ENCODE measurements at regions not wholly inside any gene's neighbourhood (a gene's known extent, or its start where the extent isn't known, plus 50 kb on each side); places are given as distances from the start of the nearest gene placed in this dataset.

- TF ChIP-seq, protein P1, sequence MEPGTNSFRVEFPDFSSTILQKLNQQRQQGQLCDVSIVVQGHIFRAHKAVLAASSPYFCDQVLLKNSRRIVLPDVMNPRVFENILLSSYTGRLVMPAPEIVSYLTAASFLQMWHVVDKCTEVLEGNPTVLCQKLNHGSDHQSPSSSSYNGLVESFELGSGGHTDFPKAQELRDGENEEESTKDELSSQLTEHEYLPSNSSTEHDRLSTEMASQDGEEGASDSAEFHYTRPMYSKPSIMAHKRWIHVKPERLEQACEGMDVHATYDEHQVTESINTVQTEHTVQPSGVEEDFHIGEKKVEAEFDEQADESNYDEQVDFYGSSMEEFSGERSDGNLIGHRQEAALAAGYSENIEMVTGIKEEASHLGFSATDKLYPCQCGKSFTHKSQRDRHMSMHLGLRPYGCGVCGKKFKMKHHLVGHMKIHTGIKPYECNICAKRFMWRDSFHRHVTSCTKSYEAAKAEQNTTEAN (CRISPR knock-in tag; IDR thresholded peaks at IDR 0.05) = no peak
- TF ChIP-seq NFATC4 (CRISPR knock-in tag; IDR thresholded peaks at IDR 0.05) (no peak), FOXP4 (CRISPR knock-in tag; IDR thresholded peaks at IDR 0.05) (no peak), RORB (CRISPR knock-in tag; IDR thresholded peaks at IDR 0.05) (no peak), SMAD4 (CRISPR knock-in tag; IDR thresholded peaks at IDR 0.05) (no peak), ZNF219 (CRISPR knock-in tag; IDR thresholded peaks at IDR 0.05; ENCODE audit: borderline replicate concordance) (no peak), CBFB (CRISPR knock-in tag; IDR thresholded peaks at IDR 0.05; ENCODE audit: low read depth) (no peak), JAZF1 (CRISPR knock-in tag; IDR thresholded peaks at IDR 0.05) (no peak), NFYB (CRISPR knock-in tag; conservative IDR thresholded peaks at IDR 0.05; ENCODE audit: low read depth) (no peak)
- TF ChIP-seq, protein P2, sequence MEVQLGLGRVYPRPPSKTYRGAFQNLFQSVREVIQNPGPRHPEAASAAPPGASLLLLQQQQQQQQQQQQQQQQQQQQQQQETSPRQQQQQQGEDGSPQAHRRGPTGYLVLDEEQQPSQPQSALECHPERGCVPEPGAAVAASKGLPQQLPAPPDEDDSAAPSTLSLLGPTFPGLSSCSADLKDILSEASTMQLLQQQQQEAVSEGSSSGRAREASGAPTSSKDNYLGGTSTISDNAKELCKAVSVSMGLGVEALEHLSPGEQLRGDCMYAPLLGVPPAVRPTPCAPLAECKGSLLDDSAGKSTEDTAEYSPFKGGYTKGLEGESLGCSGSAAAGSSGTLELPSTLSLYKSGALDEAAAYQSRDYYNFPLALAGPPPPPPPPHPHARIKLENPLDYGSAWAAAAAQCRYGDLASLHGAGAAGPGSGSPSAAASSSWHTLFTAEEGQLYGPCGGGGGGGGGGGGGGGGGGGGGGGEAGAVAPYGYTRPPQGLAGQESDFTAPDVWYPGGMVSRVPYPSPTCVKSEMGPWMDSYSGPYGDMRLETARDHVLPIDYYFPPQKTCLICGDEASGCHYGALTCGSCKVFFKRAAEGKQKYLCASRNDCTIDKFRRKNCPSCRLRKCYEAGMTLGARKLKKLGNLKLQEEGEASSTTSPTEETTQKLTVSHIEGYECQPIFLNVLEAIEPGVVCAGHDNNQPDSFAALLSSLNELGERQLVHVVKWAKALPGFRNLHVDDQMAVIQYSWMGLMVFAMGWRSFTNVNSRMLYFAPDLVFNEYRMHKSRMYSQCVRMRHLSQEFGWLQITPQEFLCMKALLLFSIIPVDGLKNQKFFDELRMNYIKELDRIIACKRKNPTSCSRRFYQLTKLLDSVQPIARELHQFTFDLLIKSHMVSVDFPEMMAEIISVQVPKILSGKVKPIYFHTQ (CRISPR knock-in tag; IDR thresholded peaks at IDR 0.05) = no peak
These were observed 140.4 kb downstream of the HDGFL1 start (continued) for GRCh38 chr6:22709803-22710202.

DNA sequence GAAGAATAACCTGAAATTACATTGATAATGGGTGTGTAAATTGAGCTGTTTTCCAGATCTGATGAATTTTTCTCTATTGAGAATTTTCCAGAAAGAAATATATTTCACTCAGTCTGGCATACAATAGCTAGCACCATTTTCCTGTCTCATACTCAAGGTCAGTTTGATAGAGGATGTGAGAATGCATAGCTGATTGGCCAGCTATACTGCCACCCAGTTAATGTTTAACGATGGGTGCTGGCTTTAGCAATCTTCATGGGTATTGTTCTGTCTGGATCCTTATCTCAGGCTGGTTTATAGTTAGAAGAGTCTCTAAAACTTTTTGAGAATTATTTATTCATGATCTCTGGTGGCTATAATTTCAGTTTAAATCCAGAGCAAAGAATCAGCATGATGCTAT, 147.4 kb downstream of the HDGFL1 start:
- Mint-ChIP-seq H3K4me3 (no peak overlapping the region), H3K27ac (no peak overlapping the region), H3K9me3 (peaks cover 1% of the 10 kb centered on the region), H3K27me3 (ENCODE audit: low read depth) (no peaks in the 10 kb centered on the region), H3K36me3 (no peaks in the 10 kb centered on the region), H3K4me1 (peaks cover 20% of the 10 kb centered on the region)
- no peak for ATAC-seq
- ChIA-PET CTCF (no interaction called here), POLR2A (no interaction called here)
- DNase-seq (ENCODE audit: low spot score) = no peak
- TF ChIP-seq ESRRA (CRISPR knock-in tag; IDR thresholded peaks at IDR 0.05; ENCODE audit: borderline replicate concordance) (no peak), SOX15 (CRISPR knock-in tag; IDR thresholded peaks at IDR 0.05) (no peak), ZNF416 (CRISPR knock-in tag; IDR thresholded peaks at IDR 0.05) (no peak), E2F1 (CRISPR knock-in tag; IDR thresholded peaks at IDR 0.05) (no peak), ATF1 (CRISPR knock-in tag; IDR thresholded peaks at IDR 0.05) (no peak), FOXK1 (CRISPR knock-in tag; IDR thresholded peaks at IDR 0.05) (no peak), JAZF1 (CRISPR knock-in tag; IDR thresholded peaks at IDR 0.05) (no peak), SMAD3 (CRISPR knock-in tag; IDR thresholded peaks at IDR 0.05; ENCODE audit: borderline replicate concordance) (no peak), ZNF317 (CRISPR knock-in tag; IDR thresholded peaks at IDR 0.05; ENCODE audit: borderline replicate concordance, low read depth) (no peak), CREB1 (CRISPR knock-in tag; IDR thresholded peaks at IDR 0.05) (no peak), ZNF121 (CRISPR knock-in tag; IDR thresholded peaks at IDR 0.05) (no peak), ZNF232 (CRISPR knock-in tag; IDR thresholded peaks at IDR 0.05) (no peak), NR1H2 (CRISPR knock-in tag; IDR thresholded peaks at IDR 0.05) (no peak), SP1 (CRISPR knock-in tag; conservative IDR thresholded peaks at IDR 0.05) (no peak), ZNF219 (CRISPR knock-in tag; IDR thresholded peaks at IDR 0.05; ENCODE audit: borderline replicate concordance) (no peak)
- TF ChIP-seq, protein P3, sequence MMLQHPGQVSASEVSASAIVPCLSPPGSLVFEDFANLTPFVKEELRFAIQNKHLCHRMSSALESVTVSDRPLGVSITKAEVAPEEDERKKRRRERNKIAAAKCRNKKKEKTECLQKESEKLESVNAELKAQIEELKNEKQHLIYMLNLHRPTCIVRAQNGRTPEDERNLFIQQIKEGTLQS (CRISPR knock-in tag; conservative IDR thresholded peaks at IDR 0.05) = no peak
- TF ChIP-seq, protein P4, sequence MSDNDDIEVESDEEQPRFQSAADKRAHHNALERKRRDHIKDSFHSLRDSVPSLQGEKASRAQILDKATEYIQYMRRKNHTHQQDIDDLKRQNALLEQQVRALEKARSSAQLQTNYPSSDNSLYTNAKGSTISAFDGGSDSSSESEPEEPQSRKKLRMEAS (CRISPR knock-in tag; IDR thresholded peaks at IDR 0.05) = no peak
- TF ChIP-seq, protein P5, sequence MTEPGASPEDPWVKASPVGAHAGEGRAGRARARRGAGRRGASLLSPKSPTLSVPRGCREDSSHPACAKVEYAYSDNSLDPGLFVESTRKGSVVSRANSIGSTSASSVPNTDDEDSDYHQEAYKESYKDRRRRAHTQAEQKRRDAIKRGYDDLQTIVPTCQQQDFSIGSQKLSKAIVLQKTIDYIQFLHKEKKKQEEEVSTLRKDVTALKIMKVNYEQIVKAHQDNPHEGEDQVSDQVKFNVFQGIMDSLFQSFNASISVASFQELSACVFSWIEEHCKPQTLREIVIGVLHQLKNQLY (CRISPR knock-in tag; IDR thresholded peaks at IDR 0.05) = no peak
- TF ChIP-seq, protein P6, sequence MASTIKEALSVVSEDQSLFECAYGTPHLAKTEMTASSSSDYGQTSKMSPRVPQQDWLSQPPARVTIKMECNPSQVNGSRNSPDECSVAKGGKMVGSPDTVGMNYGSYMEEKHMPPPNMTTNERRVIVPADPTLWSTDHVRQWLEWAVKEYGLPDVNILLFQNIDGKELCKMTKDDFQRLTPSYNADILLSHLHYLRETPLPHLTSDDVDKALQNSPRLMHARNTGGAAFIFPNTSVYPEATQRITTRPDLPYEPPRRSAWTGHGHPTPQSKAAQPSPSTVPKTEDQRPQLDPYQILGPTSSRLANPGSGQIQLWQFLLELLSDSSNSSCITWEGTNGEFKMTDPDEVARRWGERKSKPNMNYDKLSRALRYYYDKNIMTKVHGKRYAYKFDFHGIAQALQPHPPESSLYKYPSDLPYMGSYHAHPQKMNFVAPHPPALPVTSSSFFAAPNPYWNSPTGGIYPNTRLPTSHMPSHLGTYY (CRISPR knock-in tag; IDR thresholded peaks at IDR 0.05) = no peak
